ENCODE measurements at regions not wholly inside any gene's neighbourhood (a gene's known extent, or its start where the extent isn't known, plus 50 kb on each side); places are given as distances from the start of the nearest gene placed in this dataset.

DNA sequence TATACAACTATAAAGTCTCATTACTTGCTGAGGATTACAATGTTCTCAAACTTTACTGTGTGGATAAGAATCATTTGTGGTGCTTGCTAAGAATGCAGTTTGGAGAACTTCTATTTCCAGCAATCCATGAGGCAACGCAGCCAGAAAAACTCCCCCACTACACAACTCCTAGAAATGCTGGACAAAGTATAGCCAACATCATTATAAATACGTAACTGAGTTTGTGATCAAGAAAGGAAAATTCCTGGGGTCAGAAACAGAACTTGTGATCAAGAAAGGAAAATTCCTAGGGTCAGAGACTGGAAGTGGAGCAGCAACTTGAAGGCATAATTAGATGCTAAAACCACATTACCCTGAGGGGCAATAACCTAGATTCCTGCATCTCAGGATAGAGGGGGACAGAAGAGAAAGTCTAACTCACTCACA is 81.1 kb downstream of the MAT2B start:
- Histone ChIP-seq H2BK5ac (ENCODE audit: low read depth, low read length, poor library complexity, severe bottlenecking) (no peak overlapping the region), H2AFZ (ENCODE audit: low read depth, low read length) (no peak overlapping the region), H2BK120ac (ENCODE audit: low read depth, low read length) (no peak overlapping the region), H3K4me3 (ENCODE audit: insufficient read depth in 1 of 2, low read depth in 1 of 2, low read length in 2 of 2) (peak overlapping the region in 1 of 2 experiments; percentile 10), H3K4ac (ENCODE audit: low read depth in 1 of 2, low read length in 2 of 2) (no peak overlapping the region), H3K4me2 (ENCODE audit: low read length, poor library complexity, severe bottlenecking) (no peak overlapping the region), H4K8ac (ENCODE audit: low read length) (no peak overlapping the region), H3K79me1 (replicated peaks; ENCODE audit: low read length, poor library complexity, severe bottlenecking) (no peaks in the 10 kb centered on the region), H2BK12ac (ENCODE audit: low read length in 2 of 2) (no peak overlapping the region), H2BK15ac (ENCODE audit: low read depth, poor library complexity, severe bottlenecking) (no peak overlapping the region), H3K27me3 (ENCODE audit: control insufficient read depth in 1 of 2, insufficient read depth in 1 of 2, low read length in 2 of 2) (no peaks in the 10 kb centered on the region), H4K91ac (ENCODE audit: low read length) (no peak overlapping the region), H3K27ac (ENCODE audit: low read length, poor library complexity, severe bottlenecking) (no peak overlapping the region), H3K14ac (ENCODE audit: low read length in 2 of 2) (no peak overlapping the region), H3K36me3 (ENCODE audit: control insufficient read depth in 1 of 2, insufficient read depth in 2 of 2, low read depth in 1 of 2, low read length in 2 of 2) (no peaks in the 10 kb centered on the region), H3K23ac (ENCODE audit: low read length in 2 of 2) (no peak overlapping the region), H3K4me1 (ENCODE audit: control insufficient read depth, insufficient read depth, low read depth, low read length) (no peaks in the 10 kb centered on the region), H3K9ac (ENCODE audit: low read length) (peak overlapping the region; percentile 15), H2AK5ac (ENCODE audit: low read length, severe bottlenecking) (no peak overlapping the region), H3K9me3 (ENCODE audit: control insufficient read depth, low read length) (no peaks in the 10 kb centered on the region), H3K18ac (ENCODE audit: low read depth in 1 of 2, low read length in 2 of 2) (no peak overlapping the region)
- DNase-seq = no peak
- WGBS = 90% methylated on average over 1 of the region's 2 CpGs

DNA sequence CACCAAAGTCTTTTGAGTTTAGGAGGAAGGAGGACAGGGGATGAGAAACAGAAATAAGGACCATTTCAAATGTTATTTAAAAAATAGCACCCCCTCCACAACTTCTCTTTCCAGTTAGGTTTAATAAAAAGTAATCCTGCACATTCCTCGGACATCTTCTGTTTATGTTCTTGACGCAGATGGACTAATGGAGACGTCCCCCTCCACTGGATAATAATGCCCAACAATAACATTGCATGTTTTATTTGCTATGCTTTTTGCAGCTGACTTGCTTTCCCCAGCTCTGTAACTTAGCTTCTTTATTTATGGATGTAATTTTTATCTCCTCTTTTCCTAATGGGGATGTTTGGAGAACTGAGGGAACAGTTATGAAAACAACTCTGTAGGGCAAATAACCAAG is 89.5 kb downstream of the MAT2B start:
- no peak overlapping the region for H2BK15ac ChIP-seq (ENCODE audit: low read depth, poor library complexity, severe bottlenecking)
- no peak overlapping the region for H3K23ac ChIP-seq (ENCODE audit: low read length in 2 of 2)
- no peaks in the 10 kb centered on the region for H3K4me1 ChIP-seq (ENCODE audit: control insufficient read depth, insufficient read depth, low read depth, low read length)
- no peaks in the 10 kb centered on the region for H3K79me1 ChIP-seq (replicated peaks; ENCODE audit: low read length, poor library complexity, severe bottlenecking)
- peaks cover 4 to 10% of the 10 kb centered on the region in 2 experiments for H3K27me3 ChIP-seq (ENCODE audit: control insufficient read depth in 1 of 2, insufficient read depth in 1 of 2, low read length in 2 of 2)
- no peak overlapping the region for H3K9ac ChIP-seq (ENCODE audit: low read length)
- no peaks in the 10 kb centered on the region for H3K36me3 ChIP-seq (ENCODE audit: control insufficient read depth in 1 of 2, insufficient read depth in 2 of 2, low read depth in 1 of 2, low read length in 2 of 2)
- no peak overlapping the region for H3K4me2 ChIP-seq (ENCODE audit: low read length, poor library complexity, severe bottlenecking)
- no peak overlapping the region for H3K27ac ChIP-seq (ENCODE audit: low read length, poor library complexity, severe bottlenecking)
- WGBS = 69% methylated on average over 3 of the region's 3 CpGs
- H3K4ac ChIP-seq (ENCODE audit: low read depth in 1 of 2, low read length in 2 of 2) = no peak overlapping the region
- no peak overlapping the region for H2BK5ac ChIP-seq (ENCODE audit: low read depth, low read length, poor library complexity, severe bottlenecking)
- DNase-seq = no peak
- H2BK120ac ChIP-seq (ENCODE audit: low read depth, low read length) = no peak overlapping the region
- H3K4me3 ChIP-seq (ENCODE audit: insufficient read depth in 1 of 2, low read depth in 1 of 2, low read length in 2 of 2) = no peak overlapping the region
- no peak overlapping the region for H2BK12ac ChIP-seq (ENCODE audit: low read length in 2 of 2)
- H4K91ac ChIP-seq (ENCODE audit: low read length) = no peak overlapping the region
- H3K9me3 ChIP-seq (ENCODE audit: control insufficient read depth, low read length) = no peaks in the 10 kb centered on the region
- no peak overlapping the region for H2AK5ac ChIP-seq (ENCODE audit: low read length, severe bottlenecking)
- no peak overlapping the region for H3K18ac ChIP-seq (ENCODE audit: low read depth in 1 of 2, low read length in 2 of 2)
- H2AFZ ChIP-seq (ENCODE audit: low read depth, low read length) = no peak overlapping the region
- no peak overlapping the region for H4K8ac ChIP-seq (ENCODE audit: low read length)
- H3K14ac ChIP-seq (ENCODE audit: low read length in 2 of 2) = no peak overlapping the region

DNA sequence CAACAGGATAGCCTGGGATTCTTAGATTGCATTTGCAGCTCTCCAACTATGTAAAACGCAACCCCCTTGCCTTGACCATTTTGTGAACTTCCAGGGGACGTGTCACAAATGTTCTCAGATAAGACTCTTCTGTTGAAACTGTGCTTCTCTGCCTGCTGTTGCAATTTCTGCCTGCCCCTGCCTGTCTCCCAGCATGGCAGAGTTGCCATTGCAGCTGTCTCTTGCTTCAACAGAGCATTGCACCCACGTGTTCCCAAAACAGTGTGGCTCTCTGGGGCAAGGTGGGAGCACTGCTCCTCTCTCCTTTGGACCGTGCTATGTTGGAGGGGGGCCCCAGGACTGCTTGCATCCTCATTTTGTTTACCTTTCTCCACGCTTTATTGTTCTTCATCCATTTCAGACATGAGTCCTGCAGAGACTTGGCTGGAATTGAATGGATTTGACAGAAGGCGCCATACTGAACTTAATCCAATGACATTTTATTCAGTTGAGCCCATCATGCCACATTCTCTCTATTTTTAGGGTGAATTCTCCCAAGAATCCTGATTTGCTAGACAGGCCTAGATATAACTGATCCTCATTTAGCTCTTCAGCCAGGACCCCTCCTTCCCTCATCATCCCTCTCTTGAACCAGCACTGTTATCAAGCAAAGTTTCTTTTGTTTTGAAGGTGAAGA is 90.7 kb downstream of the MAT2B start:
- Histone ChIP-seq H2BK120ac (ENCODE audit: low read depth, low read length) (no peak overlapping the region), H4K91ac (ENCODE audit: low read length) (no peak overlapping the region), H3K27me3 (ENCODE audit: control insufficient read depth in 1 of 2, insufficient read depth in 1 of 2, low read length in 2 of 2) (peaks cover 4 to 10% of the 10 kb centered on the region in 2 experiments), H3K4me2 (ENCODE audit: low read length, poor library complexity, severe bottlenecking) (no peak overlapping the region), H3K4me1 (ENCODE audit: control insufficient read depth, insufficient read depth, low read depth, low read length) (no peaks in the 10 kb centered on the region), H2BK12ac (ENCODE audit: low read length in 2 of 2) (no peak overlapping the region), H2BK5ac (ENCODE audit: low read depth, low read length, poor library complexity, severe bottlenecking) (no peak overlapping the region), H4K8ac (ENCODE audit: low read length) (no peak overlapping the region), H3K4ac (ENCODE audit: low read depth in 1 of 2, low read length in 2 of 2) (peak overlapping the region in 1 of 2 experiments; percentile 24), H3K9me3 (ENCODE audit: control insufficient read depth, low read length) (no peaks in the 10 kb centered on the region), H3K79me1 (replicated peaks; ENCODE audit: low read length, poor library complexity, severe bottlenecking) (no peaks in the 10 kb centered on the region), H3K14ac (ENCODE audit: low read length in 2 of 2) (no peak overlapping the region), H3K27ac (ENCODE audit: low read length, poor library complexity, severe bottlenecking) (no peak overlapping the region), H2BK15ac (ENCODE audit: low read depth, poor library complexity, severe bottlenecking) (no peak overlapping the region), H3K9ac (ENCODE audit: low read length) (no peak overlapping the region), H3K23ac (ENCODE audit: low read length in 2 of 2) (no peak overlapping the region), H3K36me3 (ENCODE audit: control insufficient read depth in 1 of 2, insufficient read depth in 2 of 2, low read depth in 1 of 2, low read length in 2 of 2) (no peaks in the 10 kb centered on the region), H2AFZ (ENCODE audit: low read depth, low read length) (no peak overlapping the region), H3K4me3 (ENCODE audit: insufficient read depth in 1 of 2, low read depth in 1 of 2, low read length in 2 of 2) (no peak overlapping the region), H2AK5ac (ENCODE audit: low read length, severe bottlenecking) (no peak overlapping the region), H3K18ac (ENCODE audit: low read depth in 1 of 2, low read length in 2 of 2) (no peak overlapping the region)
- no peak for DNase-seq
- 76% methylated on average over 6 of the region's 6 CpGs for WGBS

DNA sequence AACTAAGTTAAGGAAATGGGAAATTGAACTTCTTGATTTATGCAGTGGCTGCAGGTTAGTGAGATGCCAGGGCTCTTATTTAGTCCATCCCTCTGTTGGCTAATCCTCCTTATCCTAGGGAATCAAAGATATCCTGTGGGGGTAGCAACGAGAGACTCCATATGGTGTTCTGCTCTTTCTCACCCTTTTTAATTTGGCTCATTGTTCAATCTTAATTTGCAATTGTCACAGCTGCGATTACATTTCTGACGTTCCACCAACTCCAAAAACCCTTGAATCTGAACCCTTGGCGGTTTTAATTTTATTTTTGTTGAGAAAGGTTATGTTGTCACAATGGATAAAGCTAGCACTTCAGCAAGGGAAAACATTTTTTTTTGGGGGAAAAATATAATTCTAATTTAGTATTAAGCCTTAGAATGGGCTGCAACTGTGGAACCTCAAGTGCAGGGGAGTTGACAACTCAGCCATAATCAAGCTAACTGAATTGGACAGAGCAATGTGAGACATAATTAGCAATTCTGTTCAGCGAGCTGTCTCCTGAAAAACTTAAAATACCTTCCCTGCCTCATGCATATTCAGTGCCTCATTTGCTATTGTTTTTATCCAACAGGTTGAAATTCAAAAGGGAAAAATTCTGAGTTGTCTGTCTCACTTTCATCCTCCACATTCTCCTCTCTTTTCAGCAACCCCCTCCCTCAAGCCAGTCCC is 91.3 kb downstream of the MAT2B start:
- H4K91ac ChIP-seq (ENCODE audit: low read length) = no peak overlapping the region
- no peak overlapping the region for H3K4ac ChIP-seq (ENCODE audit: low read depth in 1 of 2, low read length in 2 of 2)
- H2AFZ ChIP-seq (ENCODE audit: low read depth, low read length) = no peak overlapping the region
- H3K23ac ChIP-seq (ENCODE audit: low read length in 2 of 2) = no peak overlapping the region
- no peak overlapping the region for H3K4me2 ChIP-seq (ENCODE audit: low read length, poor library complexity, severe bottlenecking)
- no peaks in the 10 kb centered on the region for H3K9me3 ChIP-seq (ENCODE audit: control insufficient read depth, low read length)
- H4K8ac ChIP-seq (ENCODE audit: low read length) = no peak overlapping the region
- no peak overlapping the region for H3K9ac ChIP-seq (ENCODE audit: low read length)
- no peaks in the 10 kb centered on the region for H3K79me1 ChIP-seq (replicated peaks; ENCODE audit: low read length, poor library complexity, severe bottlenecking)
- H2BK15ac ChIP-seq (ENCODE audit: low read depth, poor library complexity, severe bottlenecking) = no peak overlapping the region
- no peak overlapping the region for H2BK12ac ChIP-seq (ENCODE audit: low read length in 2 of 2)
- no peak overlapping the region for H3K4me3 ChIP-seq (ENCODE audit: insufficient read depth in 1 of 2, low read depth in 1 of 2, low read length in 2 of 2)
- no peaks in the 10 kb centered on the region for H3K4me1 ChIP-seq (ENCODE audit: control insufficient read depth, insufficient read depth, low read depth, low read length)
- 86% methylated on average over 5 of the region's 5 CpGs for WGBS
- no peaks in the 10 kb centered on the region for H3K36me3 ChIP-seq (ENCODE audit: control insufficient read depth in 1 of 2, insufficient read depth in 2 of 2, low read depth in 1 of 2, low read length in 2 of 2)
- no peak overlapping the region for H3K18ac ChIP-seq (ENCODE audit: low read depth in 1 of 2, low read length in 2 of 2)
- DNase-seq = no peak
- peaks cover 4 to 10% of the 10 kb centered on the region in 2 experiments for H3K27me3 ChIP-seq (ENCODE audit: control insufficient read depth in 1 of 2, insufficient read depth in 1 of 2, low read length in 2 of 2)
- H2AK5ac ChIP-seq (ENCODE audit: low read length, severe bottlenecking) = no peak overlapping the region
- no peak overlapping the region for H3K27ac ChIP-seq (ENCODE audit: low read length, poor library complexity, severe bottlenecking)
- H2BK120ac ChIP-seq (ENCODE audit: low read depth, low read length) = no peak overlapping the region
- no peak overlapping the region for H2BK5ac ChIP-seq (ENCODE audit: low read depth, low read length, poor library complexity, severe bottlenecking)
- no peak overlapping the region for H3K14ac ChIP-seq (ENCODE audit: low read length in 2 of 2)
